CD4-positive, alpha-beta T cell treated with Interleukin-12 subunit alpha and Interleukin-12 subunit beta, for 1 hour (primary cell): ENCODE measurements at regions not wholly inside any gene's neighbourhood (a gene's known extent, or its start where the extent isn't known, plus 50 kb on each side); places are given as distances from the start of the nearest gene placed in this dataset.
"Not testable (repeated sequence)": the region's sequence is repeated elsewhere in the genome, so short reads cannot be mapped to it uniquely, and the experiment has no call there.

Experiments
- DNase-seq: peaks from one replicate; pipeline ENCODE4 v3.0.0-alpha.2; 2020

DNA sequence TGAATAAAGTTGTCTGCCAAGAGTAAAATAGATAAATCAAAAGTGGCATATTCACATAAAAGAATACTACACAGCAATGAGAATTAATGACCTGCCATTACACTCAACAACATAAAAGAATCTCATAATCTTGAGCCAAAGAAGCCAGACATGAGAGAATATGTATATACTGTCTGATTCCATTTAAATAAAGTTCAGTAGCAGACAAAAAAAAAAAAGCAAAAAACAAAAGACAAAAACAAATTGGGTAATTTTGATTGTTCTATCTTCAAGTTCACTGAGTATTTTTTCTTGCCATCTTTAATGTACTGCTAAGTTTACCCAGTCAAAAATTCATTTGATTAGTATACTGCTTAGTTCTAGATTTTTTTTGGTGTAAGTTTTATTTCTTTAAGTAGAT, 87.9 kb upstream of the TRPC7 start:
- no peak for DNase-seq

DNA sequence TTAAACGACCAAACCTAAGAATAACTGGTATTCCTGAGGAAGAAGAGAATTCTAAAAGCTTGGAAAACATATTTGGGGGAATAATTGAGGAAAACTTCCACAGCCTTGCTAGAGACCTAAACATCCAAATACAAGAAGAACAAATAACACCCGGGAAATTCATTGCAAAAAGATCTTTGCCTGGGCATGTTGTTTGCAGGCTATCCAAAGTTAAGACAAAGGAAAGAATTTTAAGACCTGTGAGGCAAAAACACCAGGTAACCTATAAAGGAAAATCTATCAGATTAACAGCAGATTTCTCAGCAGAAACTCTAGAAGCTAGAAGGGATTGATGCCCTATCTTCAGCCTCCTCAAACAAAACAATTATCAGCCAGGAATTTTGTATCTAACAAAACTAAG, 82.2 kb upstream of the TRPC7 start:
- not testable (repeated sequence) for DNase-seq

DNA sequence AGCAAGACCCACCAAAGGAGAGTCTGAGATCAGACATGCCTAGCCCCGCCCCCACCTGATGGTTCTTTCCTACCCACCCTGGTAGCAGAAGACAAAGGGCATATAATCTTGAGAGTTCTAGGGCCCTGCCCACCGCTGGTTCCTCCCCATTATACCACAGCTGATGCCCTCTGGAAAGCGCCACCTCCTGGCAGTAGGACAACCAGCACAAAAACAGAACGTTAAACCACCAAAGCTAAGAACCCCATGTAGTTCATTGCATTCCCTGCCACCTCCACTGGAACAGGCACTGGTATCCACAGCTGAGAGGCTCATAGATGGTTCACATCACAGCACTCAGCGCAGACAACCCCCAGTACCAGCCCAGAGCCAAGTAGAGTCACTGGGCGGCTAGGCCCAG, 81.2 kb upstream of the TRPC7 start:
- no peak for DNase-seq

DNA sequence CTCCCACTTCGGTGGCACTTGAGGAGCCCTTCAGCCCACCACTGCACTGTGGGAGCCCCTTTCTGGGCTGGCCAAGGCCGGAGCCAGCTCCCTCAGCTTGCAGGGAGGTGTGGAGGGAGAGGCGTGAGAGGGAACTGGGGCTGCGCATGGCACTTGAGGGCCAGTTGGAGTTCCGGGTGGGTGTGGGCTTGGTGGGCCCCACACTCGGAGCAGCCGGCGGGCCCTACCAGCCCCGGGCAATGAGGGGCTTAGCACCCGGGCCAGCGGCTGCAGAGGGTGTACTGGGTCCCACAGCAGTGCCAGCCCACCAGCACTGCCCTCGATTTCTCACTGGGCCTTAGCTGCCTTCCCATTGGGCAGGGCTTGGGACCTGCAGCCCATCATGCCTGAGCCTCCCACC, 78.8 kb upstream of the TRPC7 start:
- DNase-seq, result not testable (repeated sequence)

DNA sequence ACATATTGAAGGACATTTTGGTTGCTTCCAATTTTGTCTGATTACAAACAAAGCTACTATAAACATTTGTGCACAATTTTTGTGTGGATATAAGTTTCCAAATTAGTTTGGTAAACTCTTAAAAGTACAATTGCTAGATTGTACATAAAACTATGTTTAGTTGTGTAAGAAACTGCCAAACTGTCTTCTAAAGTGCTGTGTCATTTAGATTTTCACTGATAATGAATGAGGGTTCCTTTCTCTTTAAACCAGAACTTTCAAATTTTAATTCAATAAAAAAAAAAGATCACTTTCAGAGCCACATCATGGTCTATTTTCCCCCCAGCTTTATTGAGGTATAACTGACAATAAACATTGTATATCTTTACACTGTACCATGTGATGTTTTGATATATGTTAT, 74.0 kb upstream of the TRPC7 start:
- no peak for DNase-seq

DNA sequence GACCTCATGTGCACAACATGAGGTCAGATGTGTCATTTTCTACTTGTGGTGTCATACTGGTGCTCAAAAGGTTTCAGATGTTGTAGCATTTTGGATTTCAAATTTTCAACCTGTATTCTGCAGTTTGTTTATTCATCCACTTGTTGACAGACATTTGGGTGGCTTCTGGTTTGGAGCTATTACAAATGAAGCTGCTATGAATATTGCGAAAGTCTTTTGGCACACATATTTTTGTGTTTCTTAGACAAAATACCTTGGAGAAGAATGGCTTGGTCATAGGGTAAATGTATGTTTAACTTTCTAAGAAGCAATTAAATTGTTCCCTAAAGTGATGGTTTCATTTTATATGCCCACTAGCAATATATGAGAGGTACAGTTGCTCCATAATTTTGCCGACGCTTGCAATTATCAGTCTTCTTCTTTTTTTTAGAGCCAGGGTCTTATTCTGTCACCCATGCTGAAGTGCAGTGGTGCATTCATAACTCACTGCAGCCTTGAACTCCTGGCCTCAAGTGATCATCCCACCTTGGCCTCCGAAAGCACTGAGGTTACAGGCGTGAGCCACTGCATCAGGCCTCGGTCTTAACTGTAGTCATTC, 70.7 kb upstream of the TRPC7 start:
- DNase-seq, result no peak

DNA sequence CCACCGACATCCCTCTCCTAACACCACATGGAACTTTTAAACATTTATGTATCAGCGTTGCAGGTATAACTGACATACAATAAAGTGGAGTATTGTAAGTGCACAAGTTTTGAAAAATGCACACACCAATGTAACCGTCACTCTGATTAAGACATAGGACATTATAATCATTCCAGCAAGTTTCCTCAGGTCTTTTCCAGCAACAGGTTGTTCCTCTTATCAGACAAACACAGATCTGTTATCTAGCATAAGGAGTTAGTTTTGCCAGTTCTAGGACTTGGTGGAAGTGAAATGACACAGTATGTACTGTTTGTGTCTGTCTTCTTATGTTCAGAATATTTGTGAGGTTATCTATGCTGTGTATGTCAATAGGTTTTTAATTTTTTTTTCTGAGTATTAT, 69.5 kb upstream of the TRPC7 start:
- DNase-seq, result no peak

DNA sequence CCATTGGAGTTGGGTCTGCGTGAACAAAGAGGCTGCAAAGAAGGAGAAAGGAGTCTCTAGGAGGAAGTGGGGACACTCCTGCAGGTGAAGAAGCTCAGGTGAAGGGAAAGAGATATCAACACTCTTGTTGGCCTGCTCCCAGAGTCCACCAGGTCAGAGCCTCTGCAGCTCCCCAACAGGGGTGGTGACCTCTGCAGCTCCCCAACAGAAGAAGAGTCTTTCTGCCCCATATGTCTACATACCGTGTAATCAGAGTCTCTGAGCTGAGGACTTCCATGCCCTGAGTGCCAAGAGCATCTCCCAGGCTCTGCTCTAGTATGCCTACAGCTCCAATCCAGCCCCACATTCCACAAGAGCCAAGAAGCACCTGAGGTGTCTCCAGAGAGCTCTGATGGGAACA, 67.4 kb upstream of the TRPC7 start:
- DNase-seq, result no peak

DNA sequence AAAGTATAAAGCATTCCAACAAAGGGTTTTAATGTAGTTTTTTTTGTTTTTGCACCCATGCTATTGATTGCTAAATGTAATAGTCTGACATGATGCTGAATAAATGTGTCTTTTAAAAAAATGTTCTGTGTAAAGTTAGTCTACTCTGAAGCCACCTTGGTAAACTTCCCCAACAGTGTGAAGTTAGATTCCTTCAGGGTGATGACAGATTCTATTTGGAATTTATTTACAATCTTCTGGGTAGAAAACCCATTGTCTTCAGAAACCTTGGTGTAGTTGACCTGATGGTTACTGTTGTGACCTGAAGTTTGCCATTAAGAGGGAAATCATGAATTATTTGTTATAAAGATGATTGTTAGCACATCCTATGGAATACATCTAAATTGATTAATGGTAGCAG, 64.7 kb upstream of the TRPC7 start:
- no peak for DNase-seq

DNA sequence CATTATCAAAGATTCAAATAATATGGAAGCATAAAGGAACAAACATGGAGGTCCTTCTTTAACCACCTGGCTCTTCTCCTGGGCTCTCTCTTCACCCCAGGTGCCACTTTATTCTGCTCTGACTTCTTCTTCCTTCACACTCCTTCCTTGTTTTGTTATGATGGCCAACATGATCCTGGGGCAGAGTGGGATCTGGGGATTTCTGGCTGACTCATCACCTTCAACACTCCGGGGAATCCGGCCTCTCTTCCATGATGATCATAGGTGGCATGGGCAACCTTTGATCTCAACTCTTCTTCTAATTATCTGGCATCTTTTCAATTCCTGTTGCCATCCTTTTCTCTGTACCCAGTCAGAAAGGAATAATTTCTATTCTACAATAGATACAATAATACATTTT, 62.1 kb upstream of the TRPC7 start:
- DNase-seq, result no peak

DNA sequence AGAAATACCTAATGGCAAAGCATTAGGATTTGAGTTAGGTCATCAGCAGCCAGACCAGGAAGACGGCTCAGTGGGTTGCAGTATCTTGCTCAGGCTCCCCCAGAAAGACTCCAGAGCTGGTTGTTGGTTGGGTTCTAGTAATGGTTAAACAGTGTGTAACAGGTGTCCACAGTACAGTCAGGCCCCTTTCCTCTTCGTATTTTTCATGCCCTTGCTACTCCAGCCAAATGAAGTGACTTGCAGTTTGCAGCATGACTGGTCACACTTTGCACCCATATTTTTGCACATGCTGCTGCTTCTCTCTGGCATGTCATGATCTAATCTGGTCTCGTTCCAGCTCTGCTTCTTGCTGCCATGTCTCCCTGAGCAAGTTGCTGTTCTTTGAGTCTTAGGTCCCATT, 60.6 kb upstream of the TRPC7 start:
- DNase-seq, result no peak

DNA sequence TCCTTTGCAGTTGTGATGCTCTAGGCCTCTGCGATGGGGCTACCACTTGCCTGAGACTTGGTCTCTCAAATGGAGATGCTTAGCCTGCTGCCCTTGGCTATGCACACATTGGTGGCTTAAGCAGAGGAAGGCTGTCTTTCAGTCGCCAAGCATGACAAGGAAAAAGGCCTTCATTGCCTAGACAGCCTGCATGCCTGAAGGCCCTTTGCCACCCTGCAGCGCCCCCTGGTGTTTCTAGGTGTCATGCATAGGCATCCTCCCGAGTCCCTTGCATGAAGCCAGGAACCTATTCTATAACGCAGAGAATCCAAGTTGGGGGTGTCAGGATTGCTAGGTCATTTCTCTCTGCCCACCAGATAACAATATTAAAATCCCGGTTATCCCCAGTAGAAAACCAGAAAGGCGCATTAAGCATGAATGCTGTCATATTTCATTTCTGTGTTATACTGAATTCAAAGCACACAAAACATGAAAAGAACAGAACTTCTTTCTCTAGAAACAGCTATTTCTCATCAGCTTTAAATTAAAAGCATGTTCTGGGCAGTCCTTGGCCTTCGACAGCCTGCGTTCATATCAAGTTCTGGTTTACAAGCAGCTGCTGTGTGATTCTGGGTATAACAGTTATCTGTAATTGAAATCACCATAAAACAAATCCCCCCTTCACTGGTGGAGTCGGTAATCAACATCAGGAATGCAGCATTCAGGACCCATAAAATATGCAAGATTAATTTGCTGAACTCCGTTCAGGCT, 59.7 kb upstream of the TRPC7 start:
- DNase-seq, result peak; percentile 24

DNA sequence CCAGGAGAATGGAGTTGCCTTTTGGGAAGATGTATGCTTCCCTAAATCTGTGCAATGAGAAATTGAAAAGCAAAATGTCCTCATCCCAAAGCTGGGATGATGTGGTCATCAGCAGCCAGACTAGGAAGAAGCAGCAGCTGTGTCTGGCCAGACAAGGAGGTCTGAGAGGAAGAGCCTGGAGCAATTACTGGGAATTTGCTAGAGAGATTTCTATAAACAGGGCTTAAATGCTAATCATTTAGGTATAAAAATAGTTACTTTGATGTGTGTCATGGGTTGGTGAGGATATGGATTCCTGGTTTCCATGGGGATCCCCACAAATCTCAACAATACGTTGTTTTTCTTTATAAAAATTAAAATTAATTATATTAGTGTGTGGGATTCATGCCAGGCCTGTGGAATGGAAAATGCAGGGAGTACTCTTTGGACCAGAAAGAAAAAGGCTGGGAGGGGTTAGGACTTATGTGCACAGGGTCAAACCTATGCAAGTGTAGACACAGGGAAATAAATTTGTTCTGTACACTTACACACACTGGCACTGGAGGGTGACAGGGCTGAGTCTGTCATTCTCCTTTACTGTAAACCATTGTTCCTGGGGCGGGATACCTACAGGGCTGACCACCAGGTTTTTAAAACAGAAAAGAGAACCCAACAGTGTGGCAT, 58.7 kb upstream of the TRPC7 start:
- DNase-seq, result no peak

DNA sequence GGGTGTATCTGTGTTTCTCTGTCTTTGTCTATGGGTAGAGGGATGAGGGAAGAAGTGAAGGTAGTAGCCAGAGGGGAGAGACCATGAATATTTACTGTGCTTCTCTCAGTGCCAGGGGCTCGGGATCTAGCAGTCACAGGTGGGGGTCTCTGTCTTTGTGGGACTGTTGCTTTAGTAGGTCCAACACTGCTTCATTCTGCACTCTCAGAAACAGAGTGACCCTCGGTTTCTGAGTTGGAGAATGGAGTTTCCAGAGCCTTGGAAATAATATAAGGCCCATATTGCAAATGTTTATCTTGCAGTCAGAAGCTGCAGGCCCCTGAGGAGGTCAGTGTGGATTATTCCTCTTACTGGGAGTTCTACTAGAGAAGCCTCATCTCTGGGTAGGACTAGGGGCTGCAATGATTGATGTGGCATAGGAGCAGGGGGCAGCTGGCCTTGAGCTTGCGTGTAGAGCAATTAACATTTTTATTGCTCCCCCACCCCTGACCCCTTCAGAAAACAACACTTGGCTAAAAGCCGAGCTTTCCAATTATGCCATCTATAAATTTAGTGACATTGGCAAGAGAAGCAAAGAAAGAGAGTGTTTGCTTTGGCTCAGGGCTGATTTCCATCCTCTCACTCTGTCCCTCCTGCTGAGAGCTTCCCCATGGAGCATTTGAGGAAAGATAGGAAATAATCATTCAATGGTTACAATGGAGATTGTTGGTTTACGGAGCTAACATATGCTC, 55.0 kb upstream of the TRPC7 start:
- DNase-seq, result no peak

DNA sequence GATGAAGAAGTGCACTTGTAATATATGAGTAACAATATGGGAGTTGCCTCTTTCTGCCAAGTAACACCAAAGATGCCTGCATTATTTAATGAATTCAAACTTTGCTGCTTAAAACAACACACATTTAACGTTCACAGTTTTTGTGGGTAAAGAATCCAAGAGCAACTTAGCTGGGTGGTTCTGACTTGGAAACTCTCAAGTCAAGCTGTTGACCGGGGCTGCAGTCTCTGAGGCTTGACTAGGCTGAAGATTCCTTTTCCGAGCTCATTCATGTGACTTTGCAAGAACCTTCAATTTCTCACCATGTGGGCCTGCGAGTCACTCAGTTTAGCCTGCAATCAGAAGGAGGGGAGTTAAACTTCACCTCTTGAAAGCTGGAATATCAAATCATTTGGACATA, 53.0 kb upstream of the TRPC7 start:
- DNase-seq, result no peak
